Retinal pigment epithelial cell (primary cell): ENCODE measurements at regions not wholly inside any gene's neighbourhood (a gene's known extent, or its start where the extent isn't known, plus 50 kb on each side); places are given as distances from the start of the nearest gene placed in this dataset.

Source experiments
- DNase-seq: peaks from one replicate; pipeline ENCODE4 v3.0.0-alpha.2; 2010; ENCODE audit warnings: low read depth
- H3K4me3 ChIP-seq: 2 replicates; pipeline ENCODE4 v1.5.1; 2011; ENCODE audit warnings: mild to moderate bottlenecking, low read length, control low read depth, moderate library complexity
- CTCF ChIP-seq: conservative IDR thresholded peaks from 2 replicates; pipeline ENCODE4 v1.5.1; 2011; ENCODE audit warnings: low read depth, low read length, control low read depth, inconsistent platforms

GRCh38 chr2:67666386-67667053, 269.4 kb downstream of the ETAA1 start:
- no peak for TF ChIP-seq CTCF

GRCh38 chr2:67667054-67667908, 270.1 kb downstream of the ETAA1 start:
- no peak for DNase-seq
- no peak for TF ChIP-seq CTCF
- H3K4me3 ChIP-seq, result no peak overlapping the region

More at GRCh38 chr2:67666386-67667053, 269.4 kb downstream of the ETAA1 start:
- H3K4me3 ChIP-seq, result no peak overlapping the region
- no peak for DNase-seq

GRCh38 chr2:67668538-67668937, 271.4 kb downstream of the ETAA1 start:
- H3K4me3 ChIP-seq, result no peak overlapping the region
- TF ChIP-seq CTCF, result no peak

GRCh38 chr2:67669168-67669567, 272.0 kb downstream of the ETAA1 start:
- H3K4me3 ChIP-seq, result no peak overlapping the region
- no peak for DNase-seq
- TF ChIP-seq CTCF, result no peak

More at GRCh38 chr2:67668538-67668937, 271.4 kb downstream of the ETAA1 start:
- DNase-seq, result no peak

- no peak for TF ChIP-seq CTCF
- DNase-seq, result no peak
- no peak overlapping the region for H3K4me3 ChIP-seq
Measured at GRCh38 chr2:67669766-67670165, 272.6 kb downstream of the ETAA1 start.

- TF ChIP-seq CTCF, result no peak
- no peak for DNase-seq
- H3K4me3 ChIP-seq, result no peak overlapping the region
Measured at GRCh38 chr2:67670747-67671183, 273.6 kb downstream of the ETAA1 start.
